ENCODE measurements at regions not wholly inside any gene's neighbourhood (a gene's known extent, or its start where the extent isn't known, plus 50 kb on each side); places are given as distances from the start of the nearest gene placed in this dataset.

DNA sequence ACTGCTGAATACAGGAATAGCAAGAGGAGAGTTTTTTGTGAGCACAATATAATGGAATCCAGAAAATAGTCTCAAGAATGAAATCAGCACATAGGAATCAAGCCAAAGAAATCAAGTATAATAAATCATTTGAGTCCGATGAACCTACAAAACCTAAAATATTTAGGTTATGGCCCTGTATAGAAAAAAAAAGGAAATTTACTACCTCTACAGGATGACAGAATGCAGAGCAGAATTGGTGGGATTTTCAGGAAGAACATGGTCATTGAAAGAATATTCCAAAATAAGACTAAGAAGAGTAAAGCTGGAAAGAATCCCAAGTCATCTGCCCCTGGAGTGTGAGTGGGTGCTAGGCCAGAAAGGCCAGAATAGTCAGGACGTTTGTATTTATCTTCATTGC, 1041.2 kb upstream of the CDH2 start:
- DNase-seq = no peak
- H3K27ac ChIP-seq = no peak overlapping the region
- intact Hi-C loops (cut with DNase I) = no loop called here
- no peak overlapping the region for H3K4me3 ChIP-seq
- no peaks in the 10 kb centered on the region for H3K9me3 ChIP-seq
- H3K27me3 ChIP-seq = no peaks in the 10 kb centered on the region
- H3K36me3 ChIP-seq = no peaks in the 10 kb centered on the region
- H3K9ac ChIP-seq (ENCODE audit: low read depth in 2 of 2, low read length in 2 of 2) = no peak overlapping the region
- no peaks in the 10 kb centered on the region for H3K4me1 ChIP-seq
- TF ChIP-seq, protein P1, sequence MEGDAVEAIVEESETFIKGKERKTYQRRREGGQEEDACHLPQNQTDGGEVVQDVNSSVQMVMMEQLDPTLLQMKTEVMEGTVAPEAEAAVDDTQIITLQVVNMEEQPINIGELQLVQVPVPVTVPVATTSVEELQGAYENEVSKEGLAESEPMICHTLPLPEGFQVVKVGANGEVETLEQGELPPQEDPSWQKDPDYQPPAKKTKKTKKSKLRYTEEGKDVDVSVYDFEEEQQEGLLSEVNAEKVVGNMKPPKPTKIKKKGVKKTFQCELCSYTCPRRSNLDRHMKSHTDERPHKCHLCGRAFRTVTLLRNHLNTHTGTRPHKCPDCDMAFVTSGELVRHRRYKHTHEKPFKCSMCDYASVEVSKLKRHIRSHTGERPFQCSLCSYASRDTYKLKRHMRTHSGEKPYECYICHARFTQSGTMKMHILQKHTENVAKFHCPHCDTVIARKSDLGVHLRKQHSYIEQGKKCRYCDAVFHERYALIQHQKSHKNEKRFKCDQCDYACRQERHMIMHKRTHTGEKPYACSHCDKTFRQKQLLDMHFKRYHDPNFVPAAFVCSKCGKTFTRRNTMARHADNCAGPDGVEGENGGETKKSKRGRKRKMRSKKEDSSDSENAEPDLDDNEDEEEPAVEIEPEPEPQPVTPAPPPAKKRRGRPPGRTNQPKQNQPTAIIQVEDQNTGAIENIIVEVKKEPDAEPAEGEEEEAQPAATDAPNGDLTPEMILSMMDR (IDR thresholded peaks at IDR 0.05) = no peak

- H3K27me3 ChIP-seq = no peaks in the 10 kb centered on the region
- no peak overlapping the region for H3K4me3 ChIP-seq
- no peaks in the 10 kb centered on the region for H3K4me1 ChIP-seq
- TF ChIP-seq, protein P1 (IDR thresholded peaks at IDR 0.05) = no peak
- H3K9me3 ChIP-seq = no peaks in the 10 kb centered on the region
- no peak for DNase-seq
- H3K9ac ChIP-seq (ENCODE audit: low read depth in 2 of 2, low read length in 2 of 2) = no peak overlapping the region
- no peaks in the 10 kb centered on the region for H3K36me3 ChIP-seq
- no peak overlapping the region for H3K27ac ChIP-seq
- intact Hi-C loops (cut with DNase I) = no loop called here
These were observed 1040.4 kb upstream of the CDH2 start for GRCh38 chr18:29217124-29217915.

- TF ChIP-seq, protein P1 (IDR thresholded peaks at IDR 0.05) = no peak
- intact Hi-C loops (cut with DNase I) = no loop called here
- Histone ChIP-seq H3K4me1 (no peaks in the 10 kb centered on the region), H3K4me3 (no peak overlapping the region), H3K27ac (no peak overlapping the region), H3K36me3 (no peaks in the 10 kb centered on the region), H3K27me3 (no peaks in the 10 kb centered on the region), H3K9ac (ENCODE audit: low read depth in 2 of 2, low read length in 2 of 2) (no peak overlapping the region), H3K9me3 (no peaks in the 10 kb centered on the region)
- DNase-seq = no peak
These were observed 1021.9 kb upstream of the CDH2 start for GRCh38 chr18:29198834-29199233.

DNA sequence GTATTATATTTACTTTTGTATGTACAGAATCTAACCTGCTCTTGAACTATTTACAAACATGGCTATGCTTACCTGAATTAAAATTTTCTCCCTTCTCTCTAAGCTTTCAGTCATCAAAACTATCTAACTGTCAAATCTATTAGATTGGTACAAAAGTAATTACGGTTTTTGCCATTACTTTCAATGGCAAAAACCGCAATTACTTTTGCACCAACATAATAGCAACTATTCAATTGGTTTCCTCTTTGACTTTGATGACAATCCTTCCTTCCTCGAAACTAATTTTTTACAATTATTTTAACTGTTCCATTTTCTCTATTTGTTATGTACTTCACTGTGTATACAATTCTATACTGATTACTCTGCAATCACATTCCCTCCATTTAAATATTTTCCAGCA, 1019.4 kb upstream of the CDH2 start:
- H3K4me3 ChIP-seq = no peak overlapping the region
- intact Hi-C loops (cut with DNase I) = no loop called here
- H3K4me1 ChIP-seq = no peaks in the 10 kb centered on the region
- H3K9ac ChIP-seq (ENCODE audit: low read depth in 2 of 2, low read length in 2 of 2) = no peak overlapping the region
- no peak for DNase-seq
- no peaks in the 10 kb centered on the region for H3K27me3 ChIP-seq
- no peaks in the 10 kb centered on the region for H3K36me3 ChIP-seq
- no peak overlapping the region for H3K27ac ChIP-seq
- TF ChIP-seq, protein P1 (IDR thresholded peaks at IDR 0.05) = no peak
- no peaks in the 10 kb centered on the region for H3K9me3 ChIP-seq

GRCh38 chr18:29191263-29191662, 1014.3 kb upstream of the CDH2 start:
- Histone ChIP-seq H3K27ac (no peak overlapping the region), H3K9ac (ENCODE audit: low read depth in 2 of 2, low read length in 2 of 2) (no peak overlapping the region), H3K4me3 (no peak overlapping the region), H3K36me3 (no peaks in the 10 kb centered on the region), H3K4me1 (no peaks in the 10 kb centered on the region), H3K9me3 (no peaks in the 10 kb centered on the region), H3K27me3 (no peaks in the 10 kb centered on the region)
- DNase-seq = no peak
- intact Hi-C loops (cut with DNase I) = no loop called here
- TF ChIP-seq, protein P1 (IDR thresholded peaks at IDR 0.05) = no peak

All from colonic mucosa (tissue), 4 donors.